Uterus (tissue), 3 donors: ENCODE measurements at regions not wholly inside any gene's neighbourhood (a gene's known extent, or its start where the extent isn't known, plus 50 kb on each side); places are given as distances from the start of the nearest gene placed in this dataset.

Source experiments
- DNase-seq, 2 donors: peaks; one replicate each; pipeline ENCODE4 v3.0.0-alpha.2; 2019 to 2020
- H3K27ac ChIP-seq, 2 donors: fragments of 200-600 bp; sonication (generic); 1 replicate in 1 of 2; 2 replicates in 1 of 2; pipeline ENCODE4 v1.5.1; 2016 to 2018
- H3K27me3 ChIP-seq, 2 donors: fragments of 200-600 bp; sonication (generic); one replicate each; pipeline ENCODE4 v1.5.1; 2018 to 2019; ENCODE audit warnings: control low read depth in 1 of 2
- H3K36me3 ChIP-seq, 2 donors: fragments of 200-600 bp; sonication (generic); one replicate each; pipeline ENCODE4 v1.5.1; 2019; ENCODE audit warnings: control low read depth in 1 of 2
- H3K4me1 ChIP-seq, 2 donors: fragments of 200-600 bp; sonication (generic); one replicate each; pipeline ENCODE4 v1.5.1; 2018 to 2019; ENCODE audit warnings: control low read depth in 1 of 2
- H3K4me3 ChIP-seq, 2 donors: fragments of 200-600 bp; sonication (generic); 1 replicate in 1 of 2; 2 replicates in 1 of 2; pipeline ENCODE4 v1.5.1; 2018 to 2019; ENCODE audit warnings: mild to moderate bottlenecking in 1 of 2
- H3K9me3 ChIP-seq, 2 donors: fragments of 200-600 bp; sonication (generic); one replicate each; pipeline ENCODE4 v1.5.1; 2019; ENCODE audit warnings: control low read depth in 1 of 2
- POLR2A ChIP-seq, 2 donors: fragments of 450-650 bp; IDR thresholded peaks; one replicate each; pipeline ENCODE4 v1.6.1; 2016; ENCODE audit warnings: antibody characterized with exemption in 2 of 2, mild to moderate bottlenecking in 1 of 2, moderate library complexity in 1 of 2
- intact Hi-C: fragments of 100-400 bp; cut with DNase I; formaldehyde crosslinking; loops from one replicate; pipeline ENCODE4 v1.15.1; 2023; ENCODE audit warnings: low total_unique reads
- TF ChIP-seq, protein P1 (sequence below), 4 experiments: fragments of 200-600 bp in 2 of 4; fragments of 450-650 bp in 2 of 4; sonication (generic) in 2 of 4; IDR thresholded peaks; one replicate each; pipeline ENCODE4 v1.5.1; 2016 to 2019; ENCODE audit warnings: antibody characterized with exemption in 4 of 4, mild to moderate bottlenecking in 2 of 4, moderate library complexity in 1 of 4
- donor health status: DM: yes; HTN: yes; CAD: no.

DNA sequence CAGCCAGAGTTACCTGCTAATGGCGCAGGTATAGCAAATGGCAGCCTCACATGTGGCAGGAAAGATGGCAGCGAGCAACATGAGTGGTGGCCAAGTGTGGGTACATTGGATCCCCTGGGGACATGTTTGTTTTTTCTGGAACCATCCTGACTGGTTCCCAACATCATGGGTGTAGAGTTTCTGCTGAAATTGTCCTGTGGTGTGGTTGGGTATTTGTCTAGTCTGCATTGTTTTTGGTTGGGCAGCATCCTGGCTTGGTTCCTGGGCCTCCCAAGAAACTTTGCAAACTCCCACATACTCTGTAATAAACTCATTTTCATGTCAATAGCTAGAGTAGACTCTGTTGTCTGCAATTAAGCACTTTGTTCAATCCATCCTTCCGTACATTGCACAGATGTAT, 282.6 kb downstream of the CDC5L start:
- intact Hi-C loops = no loop called here
- no peaks in the 10 kb centered on the region for H3K27me3 ChIP-seq
- no peaks in the 10 kb centered on the region for H3K36me3 ChIP-seq
- no peak overlapping the region for H3K27ac ChIP-seq
- DNase-seq = no peak
- H3K9me3 ChIP-seq = no peaks in the 10 kb centered on the region
- H3K4me1 ChIP-seq = peaks cover 0 to 1% of the 10 kb centered on the region in 2 donors
- no peak for TF ChIP-seq POLR2A (IDR thresholded peaks at IDR 0.05)
- TF ChIP-seq, protein P1, sequence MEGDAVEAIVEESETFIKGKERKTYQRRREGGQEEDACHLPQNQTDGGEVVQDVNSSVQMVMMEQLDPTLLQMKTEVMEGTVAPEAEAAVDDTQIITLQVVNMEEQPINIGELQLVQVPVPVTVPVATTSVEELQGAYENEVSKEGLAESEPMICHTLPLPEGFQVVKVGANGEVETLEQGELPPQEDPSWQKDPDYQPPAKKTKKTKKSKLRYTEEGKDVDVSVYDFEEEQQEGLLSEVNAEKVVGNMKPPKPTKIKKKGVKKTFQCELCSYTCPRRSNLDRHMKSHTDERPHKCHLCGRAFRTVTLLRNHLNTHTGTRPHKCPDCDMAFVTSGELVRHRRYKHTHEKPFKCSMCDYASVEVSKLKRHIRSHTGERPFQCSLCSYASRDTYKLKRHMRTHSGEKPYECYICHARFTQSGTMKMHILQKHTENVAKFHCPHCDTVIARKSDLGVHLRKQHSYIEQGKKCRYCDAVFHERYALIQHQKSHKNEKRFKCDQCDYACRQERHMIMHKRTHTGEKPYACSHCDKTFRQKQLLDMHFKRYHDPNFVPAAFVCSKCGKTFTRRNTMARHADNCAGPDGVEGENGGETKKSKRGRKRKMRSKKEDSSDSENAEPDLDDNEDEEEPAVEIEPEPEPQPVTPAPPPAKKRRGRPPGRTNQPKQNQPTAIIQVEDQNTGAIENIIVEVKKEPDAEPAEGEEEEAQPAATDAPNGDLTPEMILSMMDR (IDR thresholded peaks at IDR 0.05) = no peak
- no peak overlapping the region for H3K4me3 ChIP-seq

DNA sequence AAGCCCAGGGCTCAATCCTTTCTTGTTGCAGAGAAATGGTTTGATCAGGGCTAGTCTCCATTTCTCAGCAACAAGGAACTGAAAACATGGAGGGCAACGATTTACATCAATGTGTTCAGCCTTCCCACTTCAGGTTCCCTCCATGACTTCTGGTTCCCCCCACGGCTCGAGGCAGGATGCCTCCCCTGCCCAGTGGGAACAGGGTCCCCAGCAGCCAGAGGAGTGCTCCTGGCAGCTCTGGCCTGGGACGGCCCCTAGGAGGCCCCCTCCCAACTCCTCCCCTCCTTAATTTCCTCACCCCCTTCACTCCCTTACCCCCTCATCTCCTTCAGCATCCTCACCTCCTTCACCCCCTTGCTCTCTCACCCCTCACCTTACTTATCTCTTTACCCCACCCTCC, 283.8 kb downstream of the CDC5L start:
- intact Hi-C loops = no loop called here
- H3K4me3 ChIP-seq = no peak overlapping the region
- no peaks in the 10 kb centered on the region for H3K9me3 ChIP-seq
- DNase-seq = no peak
- TF ChIP-seq, protein P1 (IDR thresholded peaks at IDR 0.05) = no peak
- TF ChIP-seq POLR2A (IDR thresholded peaks at IDR 0.05) = no peak
- H3K27ac ChIP-seq = no peak overlapping the region
- no peaks in the 10 kb centered on the region for H3K36me3 ChIP-seq
- no peaks in the 10 kb centered on the region for H3K27me3 ChIP-seq
- H3K4me1 ChIP-seq = no peaks in the 10 kb centered on the region

DNA sequence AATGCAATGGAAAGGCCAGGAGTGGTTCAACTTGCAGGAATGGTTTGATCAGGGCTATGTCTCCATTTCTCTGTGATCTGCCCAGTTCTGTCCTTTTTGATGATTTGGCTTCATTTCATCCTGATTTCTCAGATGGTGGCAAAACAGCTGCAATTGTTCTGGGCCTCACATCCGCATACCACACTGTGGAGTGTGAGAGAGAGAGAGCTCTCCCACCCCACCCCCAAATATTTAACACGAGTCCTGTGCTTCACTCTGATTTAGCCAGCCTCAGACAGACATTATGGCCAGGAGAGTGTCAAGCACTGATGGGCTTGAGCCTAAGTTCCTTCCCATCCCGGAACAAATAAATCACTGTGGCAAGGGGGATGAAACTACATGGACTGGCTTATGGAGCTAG, 284.6 kb downstream of the CDC5L start:
- Histone ChIP-seq H3K9me3 (no peaks in the 10 kb centered on the region), H3K36me3 (no peaks in the 10 kb centered on the region), H3K4me1 (no peaks in the 10 kb centered on the region), H3K27me3 (no peaks in the 10 kb centered on the region), H3K4me3 (no peak overlapping the region), H3K27ac (no peak overlapping the region)
- no peak for DNase-seq
- no peak for TF ChIP-seq POLR2A (IDR thresholded peaks at IDR 0.05)
- TF ChIP-seq, protein P1 (IDR thresholded peaks at IDR 0.05) = no peak
- intact Hi-C loops = no loop called here

DNA sequence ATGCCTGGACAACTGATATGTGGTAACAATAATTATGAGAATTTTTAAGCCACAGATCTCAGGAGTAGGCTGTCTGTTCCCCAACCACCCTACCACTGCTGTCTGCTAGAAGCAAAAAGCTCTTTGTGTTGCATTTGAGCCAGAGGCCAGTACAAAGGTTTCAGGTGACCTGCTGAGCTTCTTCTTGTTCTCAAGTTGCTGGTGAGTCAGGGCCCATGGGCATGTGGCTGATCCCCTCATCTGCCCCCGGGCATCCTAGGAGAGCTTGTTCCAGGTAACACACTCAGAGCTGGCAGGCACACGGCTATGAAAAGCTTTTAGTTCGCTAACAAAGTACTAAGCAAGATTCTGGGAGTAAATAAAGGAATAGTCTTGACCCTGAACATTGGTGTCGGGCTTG, 285.3 kb downstream of the CDC5L start:
- Histone ChIP-seq H3K27ac (no peak overlapping the region), H3K4me3 (no peak overlapping the region), H3K4me1 (no peaks in the 10 kb centered on the region), H3K27me3 (no peaks in the 10 kb centered on the region), H3K9me3 (no peaks in the 10 kb centered on the region), H3K36me3 (no peaks in the 10 kb centered on the region)
- DNase-seq = no peak
- TF ChIP-seq, protein P1 (IDR thresholded peaks at IDR 0.05) = no peak
- no peak for TF ChIP-seq POLR2A (IDR thresholded peaks at IDR 0.05)
- intact Hi-C loops = no loop called here

DNA sequence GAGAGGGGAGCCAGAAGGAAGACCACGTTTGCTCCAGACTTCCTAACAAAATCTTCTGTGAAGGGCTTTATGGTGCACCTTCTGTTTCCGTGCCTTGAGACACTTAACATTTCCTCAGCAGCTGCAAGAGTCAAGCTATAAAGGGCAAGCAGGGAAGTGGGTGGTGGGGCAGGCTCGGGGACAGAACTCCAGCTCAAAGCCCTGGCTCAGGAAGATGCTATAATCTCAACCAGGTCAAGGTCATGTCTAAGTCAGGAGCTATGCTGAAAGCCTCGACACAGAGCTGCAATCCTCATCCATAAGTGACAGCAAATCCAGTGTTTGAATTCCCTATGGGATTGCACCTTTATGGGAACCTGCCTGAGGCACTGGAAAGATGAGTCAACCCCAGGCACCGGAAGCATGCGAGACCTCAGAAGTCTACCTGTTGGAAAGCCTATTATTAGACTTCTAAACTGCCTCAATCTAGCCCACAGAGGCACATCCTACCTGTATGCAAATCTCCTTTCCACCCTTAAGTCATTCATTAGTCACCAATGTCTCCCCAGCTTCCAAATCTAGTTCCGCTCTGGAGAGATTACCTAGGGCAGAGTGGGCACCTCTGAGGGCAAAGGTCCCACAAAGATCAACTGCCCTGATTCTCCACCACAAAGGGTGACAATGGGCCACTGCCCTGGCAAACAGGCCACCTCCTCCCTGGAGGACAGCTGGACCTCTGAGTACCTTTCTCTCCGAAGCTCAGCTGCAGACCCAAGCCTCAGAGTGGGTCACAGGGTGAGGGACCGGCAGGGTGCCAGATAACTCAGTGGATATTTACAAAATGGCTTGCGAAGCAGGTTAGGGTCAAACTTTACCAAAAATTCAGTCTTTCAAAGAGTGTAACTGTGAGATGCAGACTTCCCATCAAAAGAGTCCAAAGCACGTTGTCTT, 287.0 kb downstream of the CDC5L start:
- Histone ChIP-seq H3K4me1 (no peaks in the 10 kb centered on the region), H3K4me3 (no peak overlapping the region), H3K27ac (no peak overlapping the region), H3K36me3 (no peaks in the 10 kb centered on the region), H3K9me3 (no peaks in the 10 kb centered on the region), H3K27me3 (no peaks in the 10 kb centered on the region)
- DNase-seq = no peak
- TF ChIP-seq, protein P1 (IDR thresholded peaks at IDR 0.05) = no peak
- TF ChIP-seq POLR2A (IDR thresholded peaks at IDR 0.05) = no peak
- intact Hi-C loops = no loop called here
